Right atrium auricular region (tissue), 2 donors: ENCODE measurements at regions not wholly inside any gene's neighbourhood (a gene's known extent, or its start where the extent isn't known, plus 50 kb on each side); places are given as distances from the start of the nearest gene placed in this dataset.

Source experiments
- DNase-seq: peaks from one replicate; pipeline ENCODE4 v3.0.0-alpha.2; 2019; ENCODE audit warnings: low spot score
- H3K27ac ChIP-seq, 2 donors: fragments of 200-600 bp; sonication (generic); 1 replicate in 1 of 2; 2 replicates in 1 of 2; pipeline ENCODE4 v1.5.1; 2016 to 2019
- H3K27me3 ChIP-seq, 2 donors: fragments of 200-600 bp; sonication (generic); one replicate each; pipeline versions ENCODE4 v1.5.1 to v1.6.0; 2017 to 2019
- H3K36me3 ChIP-seq: fragments of 200-600 bp; sonication (generic); one replicate; pipeline ENCODE4 v1.5.1; 2016
- H3K4me1 ChIP-seq, 2 donors: fragments of 200-600 bp; sonication (generic); one replicate each; pipeline versions ENCODE4 v1.5.1 to v1.6.0; 2017 to 2019
- H3K4me3 ChIP-seq, 2 donors: fragments of 200-600 bp; sonication (generic); 1 replicate in 1 of 2; 2 replicates in 1 of 2; pipeline ENCODE4 v1.5.1; 2017 to 2019; ENCODE audit warnings: mild to moderate bottlenecking in 1 of 2, moderate library complexity in 1 of 2
- H3K9me3 ChIP-seq, 2 donors: fragments of 200-600 bp; sonication (generic); one replicate each; pipeline ENCODE4 v1.5.1; 2019
- TF ChIP-seq, protein P1 (sequence below), 2 donors: fragments of 200-600 bp; sonication (generic); IDR thresholded peaks; one replicate each; pipeline ENCODE4 v1.5.1; 2019; ENCODE audit warnings: antibody characterized with exemption in 2 of 2

DNA sequence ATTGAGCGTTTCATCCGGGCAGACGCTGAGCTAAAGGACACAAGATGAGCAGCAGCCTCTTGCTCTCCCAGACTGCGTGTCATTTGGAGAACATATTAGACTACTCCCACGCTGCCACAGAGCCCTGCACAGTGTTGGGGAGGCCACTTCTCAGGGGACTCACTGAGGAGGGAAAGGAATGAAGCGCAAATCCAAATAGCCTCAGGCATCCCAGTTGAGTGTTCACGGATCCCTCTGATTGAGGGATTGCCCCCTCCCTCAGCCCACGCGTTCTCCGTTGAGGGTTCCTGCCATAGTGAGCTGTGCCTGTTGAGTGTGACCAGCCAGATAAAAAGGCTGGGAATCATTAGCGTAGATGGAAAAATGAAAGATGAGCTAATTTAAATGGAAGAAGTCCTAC, 563.4 kb downstream of the ACTR3B start:
- no peak for DNase-seq
- TF ChIP-seq, protein P1, sequence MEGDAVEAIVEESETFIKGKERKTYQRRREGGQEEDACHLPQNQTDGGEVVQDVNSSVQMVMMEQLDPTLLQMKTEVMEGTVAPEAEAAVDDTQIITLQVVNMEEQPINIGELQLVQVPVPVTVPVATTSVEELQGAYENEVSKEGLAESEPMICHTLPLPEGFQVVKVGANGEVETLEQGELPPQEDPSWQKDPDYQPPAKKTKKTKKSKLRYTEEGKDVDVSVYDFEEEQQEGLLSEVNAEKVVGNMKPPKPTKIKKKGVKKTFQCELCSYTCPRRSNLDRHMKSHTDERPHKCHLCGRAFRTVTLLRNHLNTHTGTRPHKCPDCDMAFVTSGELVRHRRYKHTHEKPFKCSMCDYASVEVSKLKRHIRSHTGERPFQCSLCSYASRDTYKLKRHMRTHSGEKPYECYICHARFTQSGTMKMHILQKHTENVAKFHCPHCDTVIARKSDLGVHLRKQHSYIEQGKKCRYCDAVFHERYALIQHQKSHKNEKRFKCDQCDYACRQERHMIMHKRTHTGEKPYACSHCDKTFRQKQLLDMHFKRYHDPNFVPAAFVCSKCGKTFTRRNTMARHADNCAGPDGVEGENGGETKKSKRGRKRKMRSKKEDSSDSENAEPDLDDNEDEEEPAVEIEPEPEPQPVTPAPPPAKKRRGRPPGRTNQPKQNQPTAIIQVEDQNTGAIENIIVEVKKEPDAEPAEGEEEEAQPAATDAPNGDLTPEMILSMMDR (IDR thresholded peaks at IDR 0.05) = no peak
- Histone ChIP-seq H3K27ac (no peak overlapping the region), H3K27me3 (no peaks in the 10 kb centered on the region), H3K4me3 (no peak overlapping the region), H3K4me1 (no peaks in the 10 kb centered on the region), H3K9me3 (no peaks in the 10 kb centered on the region), H3K36me3 (no peaks in the 10 kb centered on the region)

DNA sequence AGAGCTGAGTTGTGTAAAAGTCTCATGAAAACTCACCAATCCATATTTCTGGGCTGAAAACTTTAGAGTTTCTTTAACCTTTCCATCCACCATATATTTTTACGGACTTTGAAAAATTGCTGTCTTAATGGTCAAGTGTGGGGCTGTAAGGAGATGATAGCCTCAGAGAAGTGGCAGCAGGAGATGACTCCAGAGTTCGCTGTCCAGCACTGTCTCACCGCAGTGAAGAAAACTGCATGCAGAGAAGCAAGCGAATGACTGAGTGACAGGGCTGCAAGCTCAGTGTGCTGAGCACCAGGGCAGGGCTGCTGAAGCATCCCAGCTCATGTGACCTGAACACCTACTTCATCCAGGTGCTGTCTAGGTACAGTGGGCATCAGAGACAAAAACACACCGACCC, 564.5 kb downstream of the ACTR3B start:
- no peak overlapping the region for H3K4me3 ChIP-seq
- H3K4me1 ChIP-seq = no peaks in the 10 kb centered on the region
- no peak for DNase-seq
- H3K27me3 ChIP-seq = no peaks in the 10 kb centered on the region
- H3K27ac ChIP-seq = no peak overlapping the region
- TF ChIP-seq, protein P1 (IDR thresholded peaks at IDR 0.05) = no peak
- H3K9me3 ChIP-seq = no peaks in the 10 kb centered on the region
- H3K36me3 ChIP-seq = no peaks in the 10 kb centered on the region

DNA sequence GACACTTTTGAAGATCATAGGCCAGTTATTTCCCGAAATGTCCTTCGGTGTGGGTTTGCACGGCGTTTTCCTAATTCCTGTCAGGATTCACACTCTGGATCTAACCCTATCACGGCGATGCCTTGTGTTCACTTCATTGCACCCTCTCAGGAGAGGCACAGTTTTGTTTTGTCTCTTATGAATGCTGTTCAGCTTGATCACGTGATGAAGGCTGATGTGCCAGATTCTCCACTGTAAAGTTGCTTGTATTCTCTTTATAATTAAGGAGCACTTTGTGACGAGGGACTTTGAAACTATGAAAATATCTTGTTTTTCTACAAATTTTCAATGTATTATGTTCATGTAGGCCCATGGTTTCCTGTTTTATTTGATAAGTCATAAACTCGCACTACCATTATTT, 568.1 kb downstream of the ACTR3B start:
- no peak overlapping the region for H3K27ac ChIP-seq
- DNase-seq = no peak
- no peaks in the 10 kb centered on the region for H3K9me3 ChIP-seq
- no peaks in the 10 kb centered on the region for H3K27me3 ChIP-seq
- TF ChIP-seq, protein P1 (IDR thresholded peaks at IDR 0.05) = no peak
- H3K36me3 ChIP-seq = no peaks in the 10 kb centered on the region
- no peak overlapping the region for H3K4me3 ChIP-seq
- no peaks in the 10 kb centered on the region for H3K4me1 ChIP-seq

DNA sequence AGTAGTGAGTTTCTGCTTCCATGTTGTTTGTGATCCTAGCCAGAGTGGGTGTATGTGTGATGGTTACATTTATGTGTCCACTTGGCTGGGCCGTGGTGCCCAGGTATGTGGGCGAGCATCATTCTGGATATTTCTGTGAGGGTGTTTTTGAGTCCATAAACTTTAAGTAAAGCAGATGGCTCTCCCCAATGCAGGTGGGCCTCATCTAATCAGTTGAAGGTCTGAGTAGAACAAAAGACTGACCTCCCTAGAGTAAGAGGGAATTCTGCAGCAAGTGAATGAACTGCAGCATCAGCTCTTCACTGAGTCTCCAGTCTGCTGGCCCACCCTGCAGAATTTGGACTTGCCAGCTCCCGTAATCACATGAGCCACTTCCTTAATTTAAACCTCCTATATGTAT, 571.9 kb downstream of the ACTR3B start:
- Histone ChIP-seq H3K27me3 (no peaks in the 10 kb centered on the region), H3K36me3 (no peaks in the 10 kb centered on the region), H3K9me3 (no peaks in the 10 kb centered on the region), H3K4me3 (no peak overlapping the region), H3K27ac (no peak overlapping the region), H3K4me1 (no peaks in the 10 kb centered on the region)
- TF ChIP-seq, protein P1 (IDR thresholded peaks at IDR 0.05) = no peak
- DNase-seq = no peak

DNA sequence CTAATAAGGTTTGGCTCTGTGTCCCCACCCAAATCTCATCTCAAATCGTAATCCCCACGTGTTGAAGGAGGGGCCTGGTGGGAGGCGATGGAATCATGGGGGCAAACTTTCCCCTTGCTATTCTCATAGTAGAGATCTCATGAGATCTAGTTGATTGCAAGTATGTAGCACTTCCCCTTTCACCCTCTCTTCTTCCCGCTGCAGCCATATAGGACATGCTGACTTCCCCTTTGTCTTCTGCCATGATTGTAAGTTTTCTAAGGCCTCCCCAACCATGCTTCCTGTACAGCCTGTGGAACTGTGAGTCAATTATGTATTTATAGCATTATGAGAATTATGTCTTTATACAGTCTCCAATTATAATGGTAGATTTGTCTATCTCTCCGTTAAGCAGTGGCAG, 594.5 kb downstream of the ACTR3B start:
- Histone ChIP-seq H3K36me3 (no peaks in the 10 kb centered on the region), H3K4me3 (no peak overlapping the region), H3K4me1 (no peaks in the 10 kb centered on the region), H3K27me3 (no peaks in the 10 kb centered on the region), H3K27ac (no peak overlapping the region), H3K9me3 (no peaks in the 10 kb centered on the region)
- DNase-seq = no peak
- TF ChIP-seq, protein P1 (IDR thresholded peaks at IDR 0.05) = no peak

DNA sequence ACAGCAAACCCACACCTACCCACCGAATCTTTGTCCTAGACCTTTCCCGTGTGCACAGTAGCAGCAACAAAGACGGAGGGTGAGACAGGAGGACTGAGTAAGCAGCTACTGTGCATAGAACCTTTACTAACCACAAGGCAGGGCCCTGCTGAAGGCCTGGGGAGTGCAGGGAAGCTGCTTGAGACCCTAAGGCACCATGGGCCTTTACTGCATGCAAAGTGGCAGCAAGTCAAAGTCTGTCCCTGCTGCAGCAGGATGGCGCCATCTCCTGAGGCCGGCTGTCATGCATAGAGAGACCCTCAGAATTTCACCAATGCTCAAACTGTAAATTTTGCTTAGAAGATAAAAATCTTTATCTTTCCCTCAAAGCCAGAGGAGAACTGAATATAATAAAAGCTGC, 610.5 kb downstream of the ACTR3B start:
- TF ChIP-seq, protein P1 (IDR thresholded peaks at IDR 0.05) = no peak
- DNase-seq = no peak
- no peak overlapping the region for H3K4me3 ChIP-seq
- no peaks in the 10 kb centered on the region for H3K4me1 ChIP-seq
- H3K9me3 ChIP-seq = peaks cover 0 to 26% of the 10 kb centered on the region in 2 donors
- no peak overlapping the region for H3K27ac ChIP-seq
- no peaks in the 10 kb centered on the region for H3K27me3 ChIP-seq
- H3K36me3 ChIP-seq = no peaks in the 10 kb centered on the region
